ENCODE measurements at regions not wholly inside any gene's neighbourhood (a gene's known extent, or its start where the extent isn't known, plus 50 kb on each side); places are given as distances from the start of the nearest gene placed in this dataset.

GRCh38 chr15:93943586-93943985 is 287.8 kb upstream of the MCTP2 start:
- no peak for TF ChIP-seq POLR2A (IDR thresholded peaks at IDR 0.05; ENCODE audit: borderline replicate concordance, extremely low read depth, insufficient read depth, insufficient read length)
- TF ChIP-seq CTCF (IDR thresholded peaks at IDR 0.05 in 2 of 3, conservative IDR thresholded peaks at IDR 0.05 in 1 of 3; ENCODE audit: borderline replicate concordance in 1 of 3, insufficient read depth in 1 of 3, low read depth in 2 of 3, low read length in 2 of 3): no peak
- no peak for TF ChIP-seq REST (IDR thresholded peaks at IDR 0.05; ENCODE audit: low read depth)
- no peak for TF ChIP-seq SP1 (IDR thresholded peaks at IDR 0.05; ENCODE audit: low read depth)
- TF ChIP-seq POLR2AphosphoS5 (IDR thresholded peaks at IDR 0.05; ENCODE audit: low read depth, low read length): no peak
- TF ChIP-seq EZH2phosphoT487 (IDR thresholded peaks at IDR 0.05; ENCODE audit: borderline replicate concordance): no peak
- TF ChIP-seq EZH2 (IDR thresholded peaks at IDR 0.05): no peak
- no peak for TF ChIP-seq RAD21 (IDR thresholded peaks at IDR 0.05; ENCODE audit: low read depth)
- TF ChIP-seq ZNF274 (IDR thresholded peaks at IDR 0.05; ENCODE audit: low read depth, low read length): no peak
- TF ChIP-seq JUND (IDR thresholded peaks at IDR 0.05): no peak
- no peak for TF ChIP-seq FOSL1 (IDR thresholded peaks at IDR 0.05; ENCODE audit: low read depth)
- TF ChIP-seq YY1 (IDR thresholded peaks at IDR 0.05; ENCODE audit: extremely low read depth, insufficient replicate concordance, low read depth, low read length): no peak
